ENCODE measurements at regions not wholly inside any gene's neighbourhood (a gene's known extent, or its start where the extent isn't known, plus 50 kb on each side); places are given as distances from the start of the nearest gene placed in this dataset.

DNA sequence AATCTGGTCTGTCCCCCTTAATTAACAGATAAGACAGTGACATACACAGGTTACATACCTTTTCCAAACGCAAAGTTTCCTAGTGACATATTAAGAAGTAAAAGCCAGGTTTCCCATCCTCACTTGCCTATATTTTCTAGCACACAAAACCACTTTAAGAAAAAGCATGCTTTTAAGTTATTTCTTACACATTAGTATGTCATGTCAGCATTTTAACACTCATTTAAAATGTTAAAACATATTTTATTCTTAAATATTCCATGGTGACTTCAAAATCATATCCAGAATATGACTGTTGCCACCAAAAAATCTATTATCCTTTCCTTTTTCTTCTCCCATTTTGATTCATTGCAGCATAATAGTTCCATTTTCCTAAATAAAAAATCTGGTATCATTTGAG, 1830.2 kb downstream of the STIM2 start:
- TF ChIP-seq CTCF (conservative IDR thresholded peaks at IDR 0.05) (no peak), EZH2 (IDR thresholded peaks at IDR 0.05; ENCODE audit: low read depth) (no peak)
- no peaks in the 10 kb centered on the region for H3K36me3 ChIP-seq (ENCODE audit: low read depth)
- H3K4me2 ChIP-seq = no peak overlapping the region
- intact Hi-C loops (cut with micrococcal nuclease; ENCODE audit: unreplicated experiment) = no loop called here
- H3K4me1 ChIP-seq (replicated peaks; ENCODE audit: insufficient read depth) = no peaks in the 10 kb centered on the region
- no peaks in the 10 kb centered on the region for H4K20me1 ChIP-seq (ENCODE audit: insufficient read depth)
- H3K79me2 ChIP-seq (ENCODE audit: low read depth) = no peaks in the 10 kb centered on the region
- no TSS peak for BruUV-seq (replicated peaks)
- H3K9me2 ChIP-seq (ENCODE audit: insufficient read depth) = no peaks in the 10 kb centered on the region; the same call in 1 of the 2 replicates
- no peak overlapping the region for H2AFZ ChIP-seq
- no peak overlapping the region for H3K27ac ChIP-seq
- no peak for DNase-seq
- H3K4me3 ChIP-seq = no peak overlapping the region
- no peaks in the 10 kb centered on the region for H3F3A ChIP-seq (ENCODE audit: insufficient read depth, low read depth)
- no peaks in the 10 kb centered on the region for H3K27me3 ChIP-seq (ENCODE audit: insufficient read depth, low read depth)
- ChIA-PET CTCF (no interaction called here), POLR2A (ENCODE audit: unreplicated experiment) (no interaction called here)
- H3K9me3 ChIP-seq (ENCODE audit: insufficient read depth, low read depth) = no peaks in the 10 kb centered on the region

DNA sequence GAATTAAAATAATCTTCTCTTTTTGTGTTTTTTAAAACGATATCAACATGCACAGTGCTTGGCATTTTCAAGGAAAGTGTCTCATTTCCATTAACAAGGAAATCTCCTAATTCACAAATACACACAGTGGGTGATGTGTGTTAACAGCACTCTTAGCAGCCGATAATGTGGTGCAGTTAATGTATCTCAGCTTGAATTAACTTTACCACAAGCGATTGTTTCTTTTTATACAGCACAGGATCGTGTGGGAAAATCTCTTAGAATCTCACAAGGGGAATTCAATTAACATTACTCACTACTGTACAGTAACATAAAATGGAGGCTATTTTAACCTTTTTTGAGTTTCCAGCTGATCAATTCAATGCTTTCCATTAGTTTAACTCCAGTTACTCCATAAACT, 1841.9 kb downstream of the STIM2 start:
- H3K36me3 ChIP-seq (ENCODE audit: low read depth) = no peaks in the 10 kb centered on the region
- H3K79me2 ChIP-seq (ENCODE audit: low read depth) = no peaks in the 10 kb centered on the region
- no peak for DNase-seq
- 0 out of 2 replicates have a peak overlapping the region, but pooled peaks have one; percentile 2 for H2AFZ ChIP-seq
- no peaks in the 10 kb centered on the region for H3K27me3 ChIP-seq (ENCODE audit: insufficient read depth, low read depth)
- intact Hi-C loops (cut with micrococcal nuclease; ENCODE audit: unreplicated experiment) = no loop called here
- TF ChIP-seq CTCF (conservative IDR thresholded peaks at IDR 0.05) (no peak), EZH2 (IDR thresholded peaks at IDR 0.05; ENCODE audit: low read depth) (no peak)
- no peaks in the 10 kb centered on the region for H3K4me1 ChIP-seq (replicated peaks; ENCODE audit: insufficient read depth)
- H3K4me2 ChIP-seq = no peak overlapping the region
- H3F3A ChIP-seq (ENCODE audit: insufficient read depth, low read depth) = no peaks in the 10 kb centered on the region
- H3K9me2 ChIP-seq (ENCODE audit: insufficient read depth) = no peaks in the 10 kb centered on the region
- no peaks in the 10 kb centered on the region for H4K20me1 ChIP-seq (ENCODE audit: insufficient read depth)
- H3K4me3 ChIP-seq = no peak overlapping the region
- ChIA-PET CTCF (no interaction called here), POLR2A (ENCODE audit: unreplicated experiment) (no interaction called here)
- no peak overlapping the region for H3K27ac ChIP-seq
- no TSS peak for BruUV-seq (replicated peaks)
- no peaks in the 10 kb centered on the region for H3K9me3 ChIP-seq (ENCODE audit: insufficient read depth, low read depth)

DNA sequence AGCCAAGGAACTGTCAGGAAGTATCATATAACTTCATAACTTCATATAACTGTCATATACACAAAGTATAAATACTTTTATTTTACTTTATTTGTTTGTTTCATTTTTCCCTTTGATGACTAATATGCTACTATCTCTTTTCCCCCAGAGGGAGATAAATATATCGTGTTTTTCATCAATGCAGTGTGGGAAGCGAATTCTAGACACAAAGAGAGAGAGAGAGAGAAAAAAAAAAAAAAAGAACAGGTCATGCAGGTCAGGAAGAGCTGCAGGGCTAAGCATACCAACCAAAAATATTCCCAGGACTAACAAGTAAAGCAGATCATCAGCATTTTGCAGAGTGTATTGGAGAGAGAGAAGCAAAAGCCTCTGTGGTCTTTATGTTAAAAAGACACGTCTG, 1849.2 kb downstream of the STIM2 start:
- no peak overlapping the region for H3K4me3 ChIP-seq

More for the DNA sequence above, 1849.2 kb downstream of the STIM2 start:
- Histone ChIP-seq H3K4me2 (no peak overlapping the region), H3F3A (ENCODE audit: insufficient read depth, low read depth) (no peaks in the 10 kb centered on the region), H3K27ac (no peak overlapping the region), H4K20me1 (ENCODE audit: insufficient read depth) (no peaks in the 10 kb centered on the region), H3K27me3 (ENCODE audit: insufficient read depth, low read depth) (no peaks in the 10 kb centered on the region), H3K9me2 (ENCODE audit: insufficient read depth) (no peaks in the 10 kb centered on the region), H3K9me3 (ENCODE audit: insufficient read depth, low read depth) (no peaks in the 10 kb centered on the region), H3K4me1 (replicated peaks; ENCODE audit: insufficient read depth) (no peaks in the 10 kb centered on the region), H3K36me3 (ENCODE audit: low read depth) (no peaks in the 10 kb centered on the region), H3K79me2 (ENCODE audit: low read depth) (no peaks in the 10 kb centered on the region), H2AFZ (no peak overlapping the region)
- intact Hi-C loops (cut with micrococcal nuclease; ENCODE audit: unreplicated experiment) = no loop called here
- no TSS peak for BruUV-seq (replicated peaks)
- POLR2A ChIA-PET (ENCODE audit: unreplicated experiment) = no interaction called here
- CTCF ChIA-PET = no interaction called here
- TF ChIP-seq EZH2 (IDR thresholded peaks at IDR 0.05; ENCODE audit: low read depth) (no peak), CTCF (conservative IDR thresholded peaks at IDR 0.05) (no peak)
- DNase-seq = no peak
